H9 (cell line): ENCODE measurements at regions not wholly inside any gene's neighbourhood (a gene's known extent, or its start where the extent isn't known, plus 50 kb on each side); places are given as distances from the start of the nearest gene placed in this dataset.
A peak's percentile ranks its signal among the peaks of the same experiment; 100 is the strongest.

Experiments
- DNase-seq: peaks from one replicate; pipeline ENCODE4 v3.0.0-alpha.2; 2017
- H2AFZ ChIP-seq: one replicate; pipeline ENCODE4 v1.6.1; 2013; ENCODE audit warnings: mild to moderate bottlenecking, low read length, control low read depth, moderate library complexity
- H2AK5ac ChIP-seq: 2 replicates; pipeline ENCODE4 v1.6.1; 2013; ENCODE audit warnings: low read length, control low read depth, mixed read lengths; ENCODE audit not compliant: insufficient read length
- H2BK120ac ChIP-seq: one replicate; pipeline ENCODE4 v1.6.1; 2013; ENCODE audit warnings: low read depth, mild to moderate bottlenecking, low read length, control low read depth, inconsistent platforms; ENCODE audit not compliant: poor library complexity, severe bottlenecking
- H2BK12ac ChIP-seq: 2 replicates; pipeline ENCODE4 v1.6.1; 2013; ENCODE audit warnings: low read length, control low read depth, mixed read lengths, low read depth; ENCODE audit not compliant: insufficient read length
- H2BK15ac ChIP-seq: 2 replicates; pipeline ENCODE4 v1.6.1; 2013; ENCODE audit warnings: low read depth, low read length, control low read depth
- H2BK20ac ChIP-seq: one replicate; pipeline ENCODE4 v1.6.1; 2013; ENCODE audit warnings: low read depth, mild to moderate bottlenecking, low read length, control low read depth, inconsistent platforms; ENCODE audit not compliant: poor library complexity, severe bottlenecking
- H2BK5ac ChIP-seq: 2 replicates; pipeline ENCODE4 v1.6.1; 2013; ENCODE audit warnings: low read length, control low read depth, mixed read lengths; ENCODE audit not compliant: insufficient read length
- H3K14ac ChIP-seq: 2 replicates; pipeline ENCODE4 v1.6.1; 2013; ENCODE audit warnings: low read length, control low read depth; ENCODE audit not compliant: insufficient read depth
- H3K18ac ChIP-seq: 2 replicates; pipeline ENCODE4 v1.6.1; 2013; ENCODE audit warnings: low read depth, mild to moderate bottlenecking, mixed read lengths, low read length, control low read depth; ENCODE audit not compliant: insufficient read length
- H3K23ac ChIP-seq: 2 replicates; pipeline ENCODE4 v1.6.1; 2013; ENCODE audit warnings: low read length, control low read depth, mixed read lengths, low read depth; ENCODE audit not compliant: insufficient read length
- H3K23me2 ChIP-seq: 2 replicates; pipeline ENCODE4 v1.6.1; 2013; ENCODE audit warnings: low read depth, mild to moderate bottlenecking, mixed read lengths, low read length, control low read depth; ENCODE audit not compliant: insufficient read length, poor library complexity, severe bottlenecking
- H3K27ac ChIP-seq: 2 replicates; pipeline ENCODE4 v1.5.1; 2013; ENCODE audit warnings: low read length, control low read depth, mixed read lengths, low read depth; ENCODE audit not compliant: insufficient read length
- H3K27me3 ChIP-seq: 2 replicates; pipeline ENCODE4 v1.6.1; 2013; ENCODE audit warnings: low read length, control low read depth, inconsistent platforms; ENCODE audit not compliant: insufficient read depth
- H3K4ac ChIP-seq: 2 replicates; pipeline ENCODE4 v1.6.1; 2013; ENCODE audit warnings: low read depth, mild to moderate bottlenecking, control low read depth, inconsistent platforms, low read length, moderate library complexity
- H3K4me1 ChIP-seq: 2 replicates; pipeline ENCODE4 v1.6.1; 2013; ENCODE audit warnings: low read length, control low read depth, inconsistent platforms; ENCODE audit not compliant: insufficient read depth
- H3K4me2 ChIP-seq: 2 replicates; pipeline ENCODE4 v1.6.1; 2013; ENCODE audit warnings: low read length, control low read depth, mixed read lengths; ENCODE audit not compliant: insufficient read length, insufficient read depth
- H3K56ac ChIP-seq: 2 replicates; pipeline ENCODE4 v1.6.1; 2013; ENCODE audit warnings: low read depth, mild to moderate bottlenecking, mixed read lengths, low read length, control low read depth; ENCODE audit not compliant: insufficient read length
- H3K79me1 ChIP-seq: 2 replicates; pipeline ENCODE4 v1.6.1; 2013; ENCODE audit warnings: low read depth, mild to moderate bottlenecking, moderate library complexity, low read length, control low read depth, inconsistent platforms; ENCODE audit not compliant: insufficient read depth, poor library complexity, severe bottlenecking
- H3K79me2 ChIP-seq: 2 replicates; pipeline ENCODE4 v1.6.1; 2013; ENCODE audit warnings: low read length, control low read depth, inconsistent platforms; ENCODE audit not compliant: insufficient read depth
- H3K9ac ChIP-seq: 2 replicates; pipeline ENCODE4 v1.6.1; 2013; ENCODE audit warnings: low read length, control low read depth, mixed read lengths; ENCODE audit not compliant: insufficient read length; ENCODE audit errors: extremely low read depth
- H3K9me3 ChIP-seq: one replicate; pipeline ENCODE4 v1.6.1; 2013; ENCODE audit warnings: low read depth, low read length, inconsistent platforms; ENCODE audit not compliant: control insufficient read depth
- H3T11ph ChIP-seq: one replicate; pipeline ENCODE4 v1.6.1; 2013; ENCODE audit warnings: mild to moderate bottlenecking, low read length, control low read depth, inconsistent platforms
- H4K20me1 ChIP-seq: one replicate; pipeline ENCODE4 v1.6.1; 2013; ENCODE audit not compliant: control insufficient read depth, insufficient read length, insufficient read depth
- H4K5ac ChIP-seq: 2 replicates; pipeline ENCODE4 v1.6.1; 2013; ENCODE audit warnings: low read depth, mild to moderate bottlenecking, mixed read lengths, low read length, control low read depth; ENCODE audit not compliant: insufficient read length
- H4K8ac ChIP-seq: replicated peaks from 2 replicates; pipeline ENCODE4 v1.6.1; 2013; ENCODE audit warnings: low read length, control low read depth, mixed read lengths, low read depth; ENCODE audit not compliant: insufficient read length
- H4K91ac ChIP-seq: 2 replicates; pipeline ENCODE4 v1.6.1; 2013; ENCODE audit warnings: low read depth, mild to moderate bottlenecking, moderate library complexity, mixed read lengths, low read length, control low read depth; ENCODE audit not compliant: insufficient read length
- H3K27ac Mint-ChIP-seq, 3 experiments: 2 replicates in 2 of 3; 3 replicates in 1 of 3; pipeline ENCODE4 v1.8.0; 2020 to 2021; ENCODE audit warnings: mixed read lengths in 3 of 3, mild to moderate bottlenecking in 1 of 3, moderate library complexity in 1 of 3
- H3K27me3 Mint-ChIP-seq: 2 replicates; pipeline ENCODE4 v1.8.0; 2021; ENCODE audit warnings: low read depth, mild to moderate bottlenecking, moderate library complexity, mixed read lengths
- H3K36me3 Mint-ChIP-seq, 3 experiments: 2 replicates in 2 of 3; 3 replicates in 1 of 3; pipeline ENCODE4 v1.8.0; 2020 to 2021; ENCODE audit warnings: low read depth in 3 of 3, mixed read lengths in 3 of 3; ENCODE audit not compliant: insufficient read depth in 1 of 3
- H3K4me1 Mint-ChIP-seq, 2 experiments: 2 replicates each; pipeline ENCODE4 v1.8.0; 2020; ENCODE audit warnings: mixed read lengths in 2 of 2
- H3K4me3 Mint-ChIP-seq, 2 experiments: 2 replicates in 1 of 2; 3 replicates in 1 of 2; pipeline ENCODE4 v1.8.0; 2020 to 2021; ENCODE audit warnings: mild to moderate bottlenecking in 2 of 2, mixed read lengths in 2 of 2, moderate library complexity in 1 of 2
- H3K9me3 Mint-ChIP-seq, 2 experiments: 2 replicates in 1 of 2; 3 replicates in 1 of 2; pipeline ENCODE4 v1.8.0; 2020; ENCODE audit warnings: mild to moderate bottlenecking in 2 of 2, mixed read lengths in 2 of 2, moderate library complexity in 1 of 2
- CTCF ChIP-seq: fragments of 200-600 bp; sonication (generic); conservative IDR thresholded peaks from 3 replicates; pipeline ENCODE4 v1.8.0; 2021; ENCODE audit warnings: antibody characterized with exemption, mild to moderate bottlenecking
- WGBS: extraction: QIAGEN DNeasy Blood & Tissue Kit; methylation state at CpG from one replicate; pipeline ENCODE4 v1.1.7; 2013; ENCODE audit warnings: missing lambda C conversion rate, low lambda C conversion rate, mixed read lengths; ENCODE audit not compliant: insufficient read length; ENCODE audit errors: extremely low coverage; 5-methylcytosine and 5-hydroxymethylcytosine counted together

GRCh38 chr4:110933341-110933740 is 310.5 kb upstream of the PITX2 start:
- Histone ChIP-seq H3K27ac (no peak overlapping the region), H2BK12ac (no peak overlapping the region), H3K4me1 (no peaks in the 10 kb centered on the region; the same call in 1 of the 2 replicates), H3K79me1 (no peaks in the 10 kb centered on the region), H3K4ac (no peak overlapping the region), H3K4me2 (no peak overlapping the region), H3K79me2 (no peaks in the 10 kb centered on the region), H3K14ac (no peak overlapping the region), H3T11ph (no peak overlapping the region), H4K5ac (no peak overlapping the region), H4K8ac (no peak overlapping the region), H2BK20ac (no peak overlapping the region), H3K23ac (no peak overlapping the region), H3K27me3 (no peaks in the 10 kb centered on the region), H2AFZ (no peak overlapping the region), H3K23me2 (no peaks in the 10 kb centered on the region), H2BK5ac (no peak overlapping the region), H3K56ac (no peak overlapping the region), H2BK15ac (no peak overlapping the region), H2AK5ac (no peak overlapping the region), H3K18ac (no peak overlapping the region), H3K9ac (no peak overlapping the region), H2BK120ac (no peak overlapping the region), H3K9me3 (no peaks in the 10 kb centered on the region), H4K91ac (no peak overlapping the region), H4K20me1 (no peaks in the 10 kb centered on the region)
- TF ChIP-seq CTCF, result no peak
- H3K9me3 Mint-ChIP-seq, result no peaks in the 10 kb centered on the region
- no CpG with 5 or more reads among the region's 3 CpGs for WGBS
- 0 out of 7 replicates have a peak overlapping the region, but pooled peaks of 1 of the 3 experiments have one; percentile 9 for H3K27ac Mint-ChIP-seq
- DNase-seq, result no peak
- H3K4me1 Mint-ChIP-seq, result peaks cover 10 to 11% of the 10 kb centered on the region in 2 experiments
- H3K36me3 Mint-ChIP-seq, result no peaks in the 10 kb centered on the region
- no peak overlapping the region for H3K4me3 Mint-ChIP-seq
- no peaks in the 10 kb centered on the region for H3K27me3 Mint-ChIP-seq
